Stomach (tissue), 8 donors: ENCODE measurements at regions not wholly inside any gene's neighbourhood (a gene's known extent, or its start where the extent isn't known, plus 50 kb on each side); places are given as distances from the start of the nearest gene placed in this dataset.

Source experiments
- DNase-seq, 2 donors: peaks; one replicate each; pipeline versions ENCODE4 v3.0.0 to v3.0.0-alpha.2; 2013 to 2019
- H3K27ac ChIP-seq, 5 donors: fragments of 200-600 bp in 4 of 5; sonication (generic) in 4 of 5; one replicate each; pipeline ENCODE4 v1.5.1; 2013 to 2019; ENCODE audit warnings: mild to moderate bottlenecking in 1 of 5, moderate library complexity in 1 of 5
- H3K27me3 ChIP-seq, 3 donors: fragments of 200-600 bp; sonication (generic); one replicate each; pipeline ENCODE4 v1.5.1; 2017 to 2019; ENCODE audit warnings: mixed run types in 1 of 3
- H3K36me3 ChIP-seq, 4 donors: fragments of 200-600 bp; sonication (generic); 1 replicate in 3 of 4; 2 replicates in 1 of 4; pipeline ENCODE4 v1.5.1; 2016 to 2019
- H3K4me1 ChIP-seq, 4 donors: fragments of 200-600 bp; sonication (generic); one replicate each; pipeline ENCODE4 v1.5.1; 2016 to 2019
- H3K4me3 ChIP-seq, 4 donors: fragments of 200-600 bp; sonication (generic) in 3 of 4; one replicate each; pipeline ENCODE4 v1.5.1; 2016 to 2019; ENCODE audit warnings: mild to moderate bottlenecking in 1 of 4
- H3K9me3 ChIP-seq, 4 donors: fragments of 200-600 bp; sonication (generic); one replicate each; pipeline ENCODE4 v1.5.1; 2016 to 2019
- CTCF ChIP-seq, 7 experiments: fragments of 450-650 bp in 4 of 7; fragments of 200-600 bp in 3 of 7; sonication (generic) in 3 of 7; IDR thresholded peaks; one replicate each; pipeline ENCODE4 v1.5.1; 2016 to 2019; ENCODE audit warnings: antibody characterized with exemption in 7 of 7, control low read depth in 2 of 7, mild to moderate bottlenecking in 1 of 7
- EP300 ChIP-seq: sonication (generic); formaldehyde crosslinking; IDR thresholded peaks from one replicate; pipeline ENCODE4 v1.6.1; 2017; ENCODE audit warnings: antibody characterized with exemption
- POLR2A ChIP-seq, 4 donors: fragments of 450-650 bp; IDR thresholded peaks; one replicate each; pipeline ENCODE4 v1.6.1; 2016; ENCODE audit warnings: antibody characterized with exemption in 4 of 4, control low read depth in 2 of 4, mild to moderate bottlenecking in 1 of 4, moderate library complexity in 1 of 4
- POLR2AphosphoS5 ChIP-seq, 3 donors: sonication (generic); formaldehyde crosslinking; IDR thresholded peaks; one replicate each; pipeline ENCODE4 v1.6.1; 2016; ENCODE audit warnings: antibody characterized with exemption in 3 of 3
- WGBS, 5 donors: extraction: QIAGEN DNeasy Blood & Tissue Kit in 3 of 5; methylation state at CpG; one replicate each; pipeline versions ENCODE4 v1.1.5 to v1.1.7; 2013 to 2018; 5-methylcytosine and 5-hydroxymethylcytosine counted together
- intact Hi-C: fragments of 100-400 bp; cut with DNase I; formaldehyde crosslinking; loops from one replicate; pipeline ENCODE4 v1.15.1; 2023; ENCODE audit warnings: low total_unique reads
- donor health status: healthy with polysubstance abuse.
- donor health status: Bipolar disorder and iron deficiency.
- donor health status: healthy.

GRCh38 chr19:32035626-32036025, 309.8 kb upstream of the ZNF507 start:
- DNase-seq, result no peak
- intact Hi-C loops, result no loop called here
- peaks cover 0 to 17% (median 5%) of the 10 kb centered on the region in 3 donors for H3K27me3 ChIP-seq
- no peak overlapping the region for H3K4me3 ChIP-seq
- H3K4me1 ChIP-seq, result peaks cover 0 to 9% (median 3%) of the 10 kb centered on the region in 4 donors
- H3K27ac ChIP-seq, result no peak overlapping the region
- TF ChIP-seq CTCF (IDR thresholded peaks at IDR 0.05), result no peak
- TF ChIP-seq POLR2AphosphoS5 (IDR thresholded peaks at IDR 0.05), result no peak
- no peak for TF ChIP-seq EP300
- no peak for TF ChIP-seq POLR2A (IDR thresholded peaks at IDR 0.05)
- H3K9me3 ChIP-seq, result no peaks in the 10 kb centered on the region
- H3K36me3 ChIP-seq, result no peaks in the 10 kb centered on the region
- WGBS, 5 donors, result 90 to 96% (median 93%) methylated on average over 3 of the region's 3 CpGs

- TF ChIP-seq EP300 (no peak), POLR2A (IDR thresholded peaks at IDR 0.05) (no peak), POLR2AphosphoS5 (IDR thresholded peaks at IDR 0.05) (no peak), CTCF (IDR thresholded peaks at IDR 0.05) (no peak)
- WGBS, 5 donors, result 59 to 73% (median 65%) methylated on average over 12 to 13 of the region's 13 CpGs
- Histone ChIP-seq H3K27ac (no peak overlapping the region), H3K27me3 (peaks cover 0 to 40% (median 9%) of the 10 kb centered on the region in 3 donors), H3K4me1 (peaks cover 0 to 24% (median 6%) of the 10 kb centered on the region in 4 donors), H3K36me3 (no peaks in the 10 kb centered on the region), H3K9me3 (no peaks in the 10 kb centered on the region), H3K4me3 (no peak overlapping the region)
- DNase-seq, result peak in 1 of 2 donors; percentile 15
- intact Hi-C loops, result no loop called here
Measured at GRCh38 chr19:32038021-32038920, 307.1 kb upstream of the ZNF507 start.

- TF ChIP-seq POLR2AphosphoS5 (IDR thresholded peaks at IDR 0.05) (no peak), CTCF (IDR thresholded peaks at IDR 0.05) (no peak), EP300 (no peak), POLR2A (IDR thresholded peaks at IDR 0.05) (no peak)
- Histone ChIP-seq H3K4me1 (peaks cover 0 to 24% (median 6%) of the 10 kb centered on the region in 4 donors), H3K4me3 (no peak overlapping the region), H3K36me3 (no peaks in the 10 kb centered on the region), H3K27me3 (peaks cover 0 to 46% (median 9%) of the 10 kb centered on the region in 3 donors), H3K27ac (no peak overlapping the region), H3K9me3 (no peaks in the 10 kb centered on the region)
- WGBS, 5 donors, result 47 to 58% (median 56%) methylated on average over 6 of the region's 6 CpGs
- intact Hi-C loops, result no loop called here
- no peak for DNase-seq
Measured at GRCh38 chr19:32038961-32039360, 306.4 kb upstream of the ZNF507 start.

DNA sequence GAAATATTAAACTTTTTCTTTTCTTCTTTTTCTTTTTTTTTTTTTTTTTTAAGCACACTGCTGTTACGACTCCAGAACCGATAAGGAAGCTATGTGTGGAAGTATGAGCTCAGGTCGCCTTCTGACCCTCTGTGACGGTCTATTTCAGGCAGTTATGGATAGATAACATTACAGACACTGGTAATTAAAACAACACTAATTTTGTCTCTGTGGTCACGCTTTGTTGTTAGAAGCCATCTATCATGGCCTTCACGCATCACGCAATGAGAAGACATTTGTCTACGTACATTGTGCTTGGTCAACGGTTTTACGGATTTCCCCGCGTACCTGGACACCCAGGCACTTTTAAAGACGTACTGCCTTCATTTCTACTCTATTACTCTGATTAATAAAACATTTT, 306.0 kb upstream of the ZNF507 start:
- intact Hi-C loops, result no loop called here
- no peak for TF ChIP-seq POLR2A (IDR thresholded peaks at IDR 0.05)
- no peak for TF ChIP-seq CTCF (IDR thresholded peaks at IDR 0.05)
- no peak for TF ChIP-seq POLR2AphosphoS5 (IDR thresholded peaks at IDR 0.05)
- TF ChIP-seq EP300, result no peak
- Histone ChIP-seq H3K4me1 (peaks cover 0 to 24% (median 6%) of the 10 kb centered on the region in 4 donors), H3K9me3 (no peaks in the 10 kb centered on the region), H3K27ac (no peak overlapping the region), H3K27me3 (peaks cover 0 to 51% (median 9%) of the 10 kb centered on the region in 3 donors), H3K4me3 (no peak overlapping the region), H3K36me3 (no peaks in the 10 kb centered on the region)
- DNase-seq, result no peak
- 70 to 77% (median 75%) methylated on average over 13 of the region's 13 CpGs for WGBS, 5 donors
